HG02678 (cell line): ENCODE measurements at regions not wholly inside any gene's neighbourhood (a gene's known extent, or its start where the extent isn't known, plus 50 kb on each side); places are given as distances from the start of the nearest gene placed in this dataset.
"Not testable (repeated sequence)": the region's sequence is repeated elsewhere in the genome, so short reads cannot be mapped to it uniquely, and the experiment has no call there.

Experiments
- ATAC-seq: cut with Tn5 transposase; IDR thresholded peaks from one replicate; pipeline ENCODE4 v1.9.1; 2021; ENCODE audit warnings: mild to moderate bottlenecking, moderate library complexity; ENCODE audit not compliant: unreplicated experiment

DNA sequence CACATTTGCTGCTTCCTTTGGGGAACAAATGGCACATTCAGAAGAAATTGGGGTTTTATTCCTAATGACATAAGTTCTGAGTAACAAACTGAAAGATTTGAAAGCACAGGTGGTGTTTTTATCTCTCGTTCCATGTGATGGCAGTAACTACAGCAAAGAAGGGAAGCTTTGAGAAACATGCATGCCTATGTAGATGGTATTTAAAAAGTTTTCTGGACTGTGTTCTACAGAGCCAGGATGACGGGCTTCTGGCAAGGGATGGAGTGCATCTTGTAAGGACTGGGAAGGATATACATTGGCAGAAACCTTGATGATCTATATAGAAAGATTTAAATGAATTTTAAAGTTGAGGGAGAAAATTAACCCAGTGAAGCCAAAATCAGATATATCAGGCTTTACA is 362.2 kb upstream of the ROPN1 start:
- no peak for ATAC-seq

DNA sequence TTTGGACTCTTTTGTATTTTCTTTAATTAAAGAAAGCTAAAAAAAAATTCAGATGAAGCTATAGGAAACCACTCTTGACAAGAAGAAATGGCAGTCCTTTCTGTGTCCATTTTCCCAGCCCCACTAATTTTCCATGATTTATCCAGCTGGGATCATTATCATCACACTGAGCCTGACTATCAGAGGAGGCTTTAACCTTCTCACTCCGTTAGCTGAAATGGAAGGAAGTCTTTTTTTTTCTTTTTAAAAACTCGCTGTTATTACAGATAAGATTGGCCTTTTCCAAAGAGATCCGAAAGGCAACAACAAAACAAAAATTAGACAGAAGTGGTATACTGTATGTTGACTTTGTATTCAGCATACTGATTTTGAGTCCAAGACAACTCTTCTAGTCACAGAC is 366.2 kb upstream of the ROPN1 start:
- no peak for ATAC-seq

DNA sequence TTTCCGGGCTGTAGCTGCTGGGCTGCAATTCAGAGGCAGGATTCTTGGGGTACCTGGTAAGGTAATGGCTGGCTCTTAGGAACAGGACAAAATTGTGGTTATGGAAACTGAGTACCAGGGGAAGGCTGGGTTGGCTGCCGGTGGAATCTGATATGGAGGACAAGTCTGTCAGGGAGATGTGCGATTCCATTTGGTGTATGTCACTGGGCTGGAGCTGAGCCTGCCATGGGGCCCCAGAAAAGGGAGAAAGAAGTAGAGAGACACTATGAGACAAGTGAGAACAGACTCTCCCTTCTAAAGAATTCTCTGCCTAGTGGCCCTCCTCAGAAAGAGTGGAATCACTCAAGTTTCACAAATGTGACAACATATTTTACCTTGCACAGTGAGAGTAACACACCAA is 368.2 kb upstream of the ROPN1 start:
- no peak for ATAC-seq

- ATAC-seq: no peak
Observed at GRCh38 chr3:124360563-124360962, 368.6 kb upstream of the ROPN1 start.

DNA sequence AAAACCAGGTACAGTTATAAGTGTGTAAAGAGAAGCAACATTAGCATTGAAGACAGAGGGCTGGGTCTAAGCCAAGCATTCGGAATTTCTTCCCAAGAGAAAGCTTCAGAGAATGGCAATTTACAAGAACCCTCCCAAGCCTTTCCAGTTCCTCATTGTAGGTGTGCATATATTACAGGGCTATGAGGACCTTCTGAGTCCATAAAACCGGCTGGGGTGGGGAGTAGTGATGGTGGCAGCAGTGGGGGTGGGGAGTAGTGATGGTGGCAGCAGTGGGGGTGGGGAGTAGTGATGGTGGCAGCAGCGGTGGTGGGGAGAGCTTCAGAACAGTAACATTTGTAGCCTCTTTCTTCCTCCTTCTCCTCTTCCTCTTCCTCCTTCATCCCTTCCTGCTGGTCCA is 368.7 kb upstream of the UMPS start:
- ATAC-seq: no peak

DNA sequence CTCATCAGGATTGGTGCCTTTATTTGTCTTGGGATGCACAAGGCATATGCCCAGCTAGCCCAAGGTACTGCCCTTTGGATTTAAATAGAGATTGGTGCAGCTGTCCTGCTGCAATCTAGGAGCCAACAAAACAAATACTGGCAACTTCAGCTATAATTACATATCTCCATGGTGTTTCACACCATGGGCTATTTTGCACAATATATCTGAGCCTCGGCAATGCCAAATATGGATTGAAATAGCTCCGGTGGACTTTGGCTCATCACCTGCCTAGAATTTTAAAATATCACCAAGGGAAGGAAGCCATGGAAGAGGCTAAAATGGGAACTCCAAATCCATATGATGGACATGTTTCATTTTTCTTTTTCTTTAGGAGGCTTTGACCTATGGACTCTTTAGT is 367.8 kb upstream of the UMPS start:
- no peak for ATAC-seq

GRCh38 chr3:124363476-124363875 is 366.8 kb upstream of the UMPS start:
- no peak for ATAC-seq

DNA sequence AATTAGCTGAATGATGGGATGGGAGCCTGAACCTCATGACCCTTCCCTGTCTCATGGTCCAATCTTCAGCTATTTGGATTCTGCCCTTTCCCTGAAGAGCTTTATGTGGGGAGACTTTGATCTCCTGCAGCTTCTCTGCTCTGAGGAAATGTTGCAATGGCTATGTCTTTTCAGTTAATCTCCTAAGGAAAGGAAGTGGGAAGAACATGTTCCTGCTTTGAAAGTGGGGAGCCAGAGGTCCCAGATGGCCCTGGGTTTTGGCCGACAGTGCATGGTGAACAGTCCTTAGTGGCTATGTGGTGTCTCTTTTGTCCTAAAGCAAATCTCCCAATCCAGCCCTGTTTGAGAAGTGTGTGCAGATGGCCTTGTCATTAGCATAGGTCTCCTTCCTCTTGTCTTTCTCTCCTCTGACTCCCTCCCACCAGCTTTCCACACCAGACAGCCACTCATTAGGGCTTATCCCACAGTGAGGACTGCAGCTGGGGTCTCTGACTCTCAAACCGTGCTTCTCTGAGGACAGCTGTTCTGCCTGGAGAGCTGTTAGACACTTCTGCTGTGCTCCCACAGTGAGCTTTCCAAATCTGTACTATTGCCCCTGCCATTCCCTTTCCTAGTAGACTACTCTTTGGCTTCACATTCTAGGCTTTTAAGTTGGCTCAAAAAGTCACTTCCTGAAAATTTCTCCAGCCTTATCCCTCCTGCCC is 365.8 kb upstream of the UMPS start:
- no peak for ATAC-seq

GRCh38 chr3:124366655-124367054 is 363.6 kb upstream of the UMPS start:
- ATAC-seq: not testable (repeated sequence)

GRCh38 chr3:124372775-124373174 is 357.5 kb upstream of the UMPS start:
- no peak for ATAC-seq

DNA sequence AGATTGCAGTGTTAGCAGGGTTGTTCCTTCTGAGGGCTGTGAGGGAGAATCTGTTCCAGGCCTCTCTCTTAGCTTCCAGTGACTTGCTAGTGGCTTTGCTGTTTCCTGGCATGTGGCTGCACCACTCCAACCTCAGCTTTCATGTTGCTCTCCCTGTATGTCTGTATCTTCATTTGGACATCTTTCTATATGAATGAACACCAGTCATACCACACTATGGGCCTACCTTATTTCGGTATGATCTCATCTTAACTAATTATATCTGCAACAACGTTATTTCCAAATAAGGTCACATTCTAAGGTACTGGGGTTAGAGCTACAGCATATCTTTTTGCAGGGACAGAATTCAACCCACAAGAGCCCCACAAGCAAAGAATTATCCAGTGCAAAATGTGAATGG is 356.7 kb upstream of the UMPS start:
- ATAC-seq: peak; percentile 72

GRCh38 chr3:124374583-124374982 is 355.7 kb upstream of the UMPS start:
- ATAC-seq: no peak

DNA sequence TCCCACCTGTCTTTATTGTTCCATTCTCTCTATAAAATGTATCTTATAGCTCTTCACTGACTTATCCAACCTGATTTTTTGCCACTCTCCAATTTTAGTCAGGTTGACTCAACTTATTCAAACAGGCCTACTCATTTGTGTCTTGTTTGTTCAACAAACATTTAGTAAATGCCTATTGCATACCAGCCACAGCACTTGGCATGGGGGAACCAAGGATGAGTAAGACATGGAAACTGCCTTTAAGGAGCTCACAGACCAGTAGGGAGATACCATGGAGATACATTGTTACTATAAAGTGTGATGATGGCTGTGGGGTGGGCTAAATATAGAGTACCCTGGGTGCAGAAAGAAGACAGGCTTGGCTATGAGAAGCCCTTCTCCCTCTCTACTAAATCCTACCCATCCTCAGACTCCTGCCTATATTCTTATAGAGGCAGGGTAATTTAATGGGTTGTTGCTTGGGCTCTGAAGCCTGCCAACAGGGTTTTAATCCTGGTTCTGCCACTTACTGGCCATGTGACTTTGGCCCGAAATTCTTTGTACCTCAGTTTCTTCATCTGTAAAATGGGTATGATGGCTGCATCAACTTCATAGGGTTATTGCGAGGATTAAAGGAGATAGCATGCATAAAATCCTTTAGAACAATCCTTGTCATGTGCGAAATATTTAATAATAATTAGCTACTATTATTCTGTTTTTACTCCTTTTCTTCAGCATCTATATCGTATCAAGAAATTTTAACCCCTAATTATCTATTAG is 348.5 kb upstream of the UMPS start:
- no peak for ATAC-seq

DNA sequence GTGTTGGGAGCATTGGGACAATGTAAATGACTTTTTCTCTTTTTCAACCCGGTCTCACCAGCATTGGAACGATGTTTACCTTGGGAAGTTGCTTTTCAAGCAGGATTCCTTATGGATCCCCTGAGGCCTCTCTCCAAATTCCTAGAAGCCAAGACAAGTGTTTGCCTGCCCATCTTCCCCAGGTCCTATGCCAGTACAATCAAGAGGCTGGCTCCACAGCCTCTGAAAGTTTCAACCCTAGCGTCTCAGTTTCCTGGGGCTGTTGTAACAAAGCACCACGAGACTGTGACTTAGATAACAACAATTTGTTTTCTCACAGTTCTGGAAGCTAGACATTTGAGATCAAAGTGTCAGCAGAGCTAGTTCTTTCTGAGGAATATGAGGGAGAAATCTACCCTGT is 347.2 kb upstream of the UMPS start:
- no peak for ATAC-seq

- ATAC-seq: no peak
Observed at GRCh38 chr3:124383846-124384466, 346.3 kb upstream of the UMPS start.

DNA sequence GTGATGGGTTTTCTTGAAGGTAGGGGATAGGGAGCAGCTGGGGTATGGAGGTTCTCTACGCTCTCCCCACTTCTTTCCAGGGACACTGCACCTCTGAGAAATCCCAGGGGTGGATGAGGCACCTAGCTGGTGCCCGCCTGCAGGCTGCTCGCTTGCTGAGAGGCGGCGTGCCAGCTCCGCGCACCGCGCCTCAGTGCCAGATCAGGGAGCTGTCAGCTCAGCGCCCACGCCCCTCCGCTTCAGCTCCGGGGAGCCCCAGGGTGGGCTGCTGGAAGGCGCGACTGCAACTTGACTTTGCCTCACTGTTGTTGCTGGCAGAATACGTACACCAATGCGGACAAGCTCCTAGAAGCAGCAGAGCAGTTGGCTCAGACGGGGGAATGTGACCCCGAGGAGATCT is 345.7 kb upstream of the UMPS start:
- ATAC-seq: no peak

DNA sequence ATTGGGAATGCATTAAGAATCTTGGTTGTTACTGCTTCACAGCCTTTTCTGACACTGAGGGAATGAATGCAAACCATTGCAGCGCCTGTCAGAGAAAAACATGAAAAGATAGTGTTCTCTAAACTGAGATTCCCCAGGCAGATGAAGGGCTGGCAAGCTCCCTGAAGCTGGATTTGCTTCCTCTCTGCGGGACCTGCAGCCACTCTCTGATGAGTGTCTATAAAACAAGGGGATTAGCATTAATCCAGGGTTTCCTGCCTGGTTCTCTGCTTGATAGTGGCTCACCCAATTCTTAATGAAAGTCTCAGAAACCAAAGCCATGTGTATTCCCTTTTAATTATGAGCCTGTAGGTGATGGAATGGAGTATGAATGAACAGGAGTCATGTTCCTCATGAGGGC is 344.3 kb upstream of the UMPS start:
- ATAC-seq: no peak

DNA sequence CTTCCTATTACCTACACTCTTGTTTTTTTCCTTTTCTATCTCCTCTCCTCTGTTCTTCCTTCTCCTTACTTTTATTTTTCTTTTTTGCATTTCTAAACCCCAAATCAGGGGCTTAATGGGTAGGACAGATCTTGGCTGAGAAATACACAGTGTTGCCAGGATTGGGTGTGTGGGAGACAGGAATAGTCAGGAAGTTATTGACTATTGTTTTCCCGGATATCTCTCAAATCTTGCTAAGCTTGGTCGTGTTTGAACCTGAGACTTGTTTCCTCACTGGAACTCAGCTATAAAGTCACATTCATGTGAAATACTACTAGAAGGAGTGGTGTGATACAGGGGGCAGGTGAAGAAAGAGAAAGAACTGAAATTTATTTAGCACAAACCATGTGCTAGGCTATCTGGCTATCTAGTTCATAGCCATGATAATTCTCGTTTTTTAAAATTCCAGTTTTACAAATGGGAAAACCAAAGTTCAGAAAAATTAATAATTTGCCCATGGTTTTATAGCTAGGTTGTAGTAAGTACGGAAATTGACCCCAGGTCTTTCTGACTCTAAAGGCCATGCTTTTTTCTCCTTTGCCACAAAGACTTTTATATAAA is 343.2 kb upstream of the UMPS start:
- ATAC-seq: no peak

- ATAC-seq: no peak
Observed at GRCh38 chr3:124391774-124392173, 338.5 kb upstream of the UMPS start.

GRCh38 chr3:124393340-124393739 is 336.9 kb upstream of the UMPS start:
- ATAC-seq: no peak

- no peak for ATAC-seq
Observed at GRCh38 chr3:124395162-124395561, 335.1 kb upstream of the UMPS start.
